Vagina (tissue), 2 donors: ENCODE measurements at regions not wholly inside any gene's neighbourhood (a gene's known extent, or its start where the extent isn't known, plus 50 kb on each side); places are given as distances from the start of the nearest gene placed in this dataset.

ENCODE experiments used
- POLR2A ChIP-seq, 2 donors: fragments of 450-650 bp; IDR thresholded peaks; one replicate each; pipeline ENCODE4 v1.6.1; 2017; ENCODE audit warnings: antibody characterized with exemption in 2 of 2, mild to moderate bottlenecking in 2 of 2, moderate library complexity in 2 of 2
- POLR2AphosphoS5 ChIP-seq, 2 donors: sonication (generic); formaldehyde crosslinking; IDR thresholded peaks; one replicate each; pipeline ENCODE4 v1.9.0; 2017; ENCODE audit warnings: antibody characterized with exemption in 2 of 2, mild to moderate bottlenecking in 2 of 2, low read depth in 1 of 2; ENCODE audit not compliant: insufficient read depth in 1 of 2
- TF ChIP-seq, protein P1 (sequence below), 3 experiments: fragments of 450-650 bp in 2 of 3; fragments of 200-600 bp in 1 of 3; sonication (generic) in 1 of 3; IDR thresholded peaks; one replicate each; pipeline ENCODE4 v1.5.1; 2017 to 2019; ENCODE audit warnings: antibody characterized with exemption in 3 of 3, mild to moderate bottlenecking in 2 of 3, moderate library complexity in 2 of 3

DNA sequence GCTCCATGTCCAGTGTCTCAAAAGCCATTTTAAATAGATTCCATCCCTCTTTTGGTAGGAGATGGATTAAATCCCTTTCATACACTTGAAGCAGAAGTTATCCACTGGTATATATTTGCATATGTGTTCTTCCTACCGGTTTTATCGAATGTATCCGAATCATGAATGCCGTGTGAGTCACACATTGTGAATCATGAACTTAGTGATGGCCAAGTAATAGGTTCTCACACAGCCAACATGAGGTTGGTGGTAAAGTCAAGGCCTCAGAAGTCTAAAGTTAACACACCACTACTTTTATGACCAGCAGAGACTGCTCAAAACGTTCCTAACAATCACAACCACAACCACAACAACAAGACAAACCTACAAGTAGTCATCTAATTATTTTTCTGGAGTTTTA lies 345.5 kb downstream of the THBS2 start:
- TF ChIP-seq POLR2A (IDR thresholded peaks at IDR 0.05) (no peak), POLR2AphosphoS5 (IDR thresholded peaks at IDR 0.05; ENCODE audit: insufficient read depth in 1 of 2, low read depth in 1 of 2) (no peak)
- TF ChIP-seq, protein P1, sequence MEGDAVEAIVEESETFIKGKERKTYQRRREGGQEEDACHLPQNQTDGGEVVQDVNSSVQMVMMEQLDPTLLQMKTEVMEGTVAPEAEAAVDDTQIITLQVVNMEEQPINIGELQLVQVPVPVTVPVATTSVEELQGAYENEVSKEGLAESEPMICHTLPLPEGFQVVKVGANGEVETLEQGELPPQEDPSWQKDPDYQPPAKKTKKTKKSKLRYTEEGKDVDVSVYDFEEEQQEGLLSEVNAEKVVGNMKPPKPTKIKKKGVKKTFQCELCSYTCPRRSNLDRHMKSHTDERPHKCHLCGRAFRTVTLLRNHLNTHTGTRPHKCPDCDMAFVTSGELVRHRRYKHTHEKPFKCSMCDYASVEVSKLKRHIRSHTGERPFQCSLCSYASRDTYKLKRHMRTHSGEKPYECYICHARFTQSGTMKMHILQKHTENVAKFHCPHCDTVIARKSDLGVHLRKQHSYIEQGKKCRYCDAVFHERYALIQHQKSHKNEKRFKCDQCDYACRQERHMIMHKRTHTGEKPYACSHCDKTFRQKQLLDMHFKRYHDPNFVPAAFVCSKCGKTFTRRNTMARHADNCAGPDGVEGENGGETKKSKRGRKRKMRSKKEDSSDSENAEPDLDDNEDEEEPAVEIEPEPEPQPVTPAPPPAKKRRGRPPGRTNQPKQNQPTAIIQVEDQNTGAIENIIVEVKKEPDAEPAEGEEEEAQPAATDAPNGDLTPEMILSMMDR (IDR thresholded peaks at IDR 0.05): no peak
